ENCODE measurements at regions not wholly inside any gene's neighbourhood (a gene's known extent, or its start where the extent isn't known, plus 50 kb on each side); places are given as distances from the start of the nearest gene placed in this dataset. TPM values are rescaled to one million over a fixed set of nuclear protein-coding genes. Genes with fewer than 3 reads are reported as not detected.
A peak's percentile ranks its signal among the peaks of the same experiment; 100 is the strongest.
"Not testable (repeated sequence)": the region's sequence is repeated elsewhere in the genome, so short reads cannot be mapped to it uniquely, and the experiment has no call there.

- not testable (repeated sequence) for DNase-seq (ENCODE audit: low read depth)
These were observed 78.7 kb upstream of the DRD5 start for GRCh38 chr4:9702696-9703095.

DNA sequence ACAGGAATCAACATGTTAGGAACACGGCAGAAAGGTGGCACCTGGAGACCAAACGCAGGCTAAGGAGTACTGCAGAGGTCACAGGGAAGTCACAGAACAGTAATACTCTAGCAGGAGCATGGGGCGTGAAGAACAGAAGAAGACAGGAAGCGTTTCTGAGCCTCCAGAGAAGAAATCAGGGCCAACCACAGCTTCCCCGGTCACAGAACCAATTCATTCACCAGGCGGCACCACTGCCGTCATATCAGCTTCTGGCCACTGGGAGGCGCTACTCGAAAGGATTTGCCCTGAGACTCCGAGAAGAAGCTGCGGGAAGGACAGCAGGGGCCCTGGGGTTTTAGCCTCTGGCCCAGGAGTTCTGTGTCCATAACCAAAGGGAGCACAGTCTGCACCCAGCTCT is 78.0 kb upstream of the DRD5 start:
- DNase-seq (ENCODE audit: low read depth) = peak; percentile 50

- DNase-seq (ENCODE audit: low read depth) = not testable (repeated sequence)
These were observed 77.3 kb upstream of the DRD5 start for GRCh38 chr4:9704126-9704525.

- no peak for DNase-seq (ENCODE audit: low read depth)
These were observed 76.7 kb upstream of the DRD5 start for GRCh38 chr4:9704551-9705332.

- DNase-seq (ENCODE audit: low read depth) = not testable (repeated sequence)
These were observed 74.2 kb upstream of the DRD5 start for GRCh38 chr4:9707281-9707680.

GRCh38 chr4:9707936-9708335 is 73.5 kb upstream of the DRD5 start:
- DNase-seq (ENCODE audit: low read depth) = not testable (repeated sequence)

DNA sequence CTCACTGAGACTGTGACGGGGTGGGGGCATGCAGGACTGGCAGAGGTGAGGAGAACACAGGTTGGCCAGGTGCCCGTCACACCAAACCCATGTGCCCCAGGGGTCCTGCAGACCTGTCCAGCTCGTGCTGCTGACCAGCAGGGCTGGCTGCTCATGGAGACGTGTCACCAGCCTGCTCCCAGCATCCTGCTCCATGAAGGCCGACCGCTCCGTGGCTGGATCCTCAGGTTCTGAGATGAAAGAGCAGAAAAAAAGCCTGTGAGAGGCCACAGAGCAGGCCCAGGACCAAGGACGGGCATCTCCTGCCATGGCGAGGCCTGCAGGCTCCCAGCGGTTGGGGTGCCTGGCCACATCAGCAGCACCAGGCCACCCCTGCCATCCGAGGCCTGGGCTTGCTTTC is 71.7 kb upstream of the DRD5 start:
- DNase-seq (ENCODE audit: low read depth) = no peak

- DNase-seq (ENCODE audit: low read depth) = not testable (repeated sequence)
These were observed 66.2 kb upstream of the DRD5 start for GRCh38 chr4:9715271-9715670.

DNA sequence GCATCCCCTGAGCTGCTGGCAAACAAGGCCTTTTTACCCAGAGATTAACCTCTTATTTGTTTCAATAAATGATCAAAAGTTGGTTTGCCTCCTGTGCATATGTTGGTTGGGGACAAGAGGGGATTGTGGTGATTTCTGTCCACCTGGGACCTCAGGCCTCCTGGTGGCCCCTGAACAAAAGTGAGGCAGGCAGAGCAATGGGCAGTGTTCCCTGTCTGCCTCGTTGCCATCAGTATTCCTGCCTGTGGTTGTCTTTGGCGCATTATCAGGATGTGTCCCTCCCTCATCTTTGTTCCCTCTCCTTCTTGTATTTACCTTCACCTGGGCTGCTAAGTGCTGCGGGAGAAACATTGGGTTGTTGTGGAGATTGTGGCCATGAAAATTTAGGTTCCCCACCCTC is 65.3 kb upstream of the DRD5 start:
- DNase-seq (ENCODE audit: low read depth) = no peak

- DNase-seq (ENCODE audit: low read depth) = not testable (repeated sequence)
These were observed 63.0 kb upstream of the DRD5 start for GRCh38 chr4:9718246-9718939.

GRCh38 chr4:9722131-9722530 is 59.3 kb upstream of the DRD5 start:
- DNase-seq (ENCODE audit: low read depth) = not testable (repeated sequence)

Small RNA genes in the stretch of these regions (small RNA-seq; reads per million reads assigned to genes)
- not detected for gene MIR548I2
- not detected for gene RF00017
- not detected for gene SNRPCP13

All from HT1080 (cell line).